Esophagus squamous epithelium (tissue), 4 donors: ENCODE measurements at regions not wholly inside any gene's neighbourhood (a gene's known extent, or its start where the extent isn't known, plus 50 kb on each side); places are given as distances from the start of the nearest gene placed in this dataset.

Source experiments
- CTCF ChIP-seq, 6 experiments: fragments of 450-650 bp in 4 of 6; fragments of 200-600 bp in 2 of 6; sonication (generic) in 2 of 6; IDR thresholded peaks; one replicate each; pipeline ENCODE4 v1.5.1; 2016 to 2019; ENCODE audit warnings: antibody characterized with exemption in 6 of 6, mild to moderate bottlenecking in 4 of 6, moderate library complexity in 4 of 6
- POLR2A ChIP-seq, 4 donors: fragments of 450-650 bp; IDR thresholded peaks; one replicate each; pipeline ENCODE4 v1.6.1; 2017; ENCODE audit warnings: antibody characterized with exemption in 4 of 4, mild to moderate bottlenecking in 4 of 4, moderate library complexity in 3 of 4

GRCh38 chr5:159449925-159450324, 119.6 kb upstream of the IL12B start:
- TF ChIP-seq POLR2A (IDR thresholded peaks at IDR 0.05) (no peak), CTCF (IDR thresholded peaks at IDR 0.05) (no peak)
